ENCODE measurements at regions not wholly inside any gene's neighbourhood (a gene's known extent, or its start where the extent isn't known, plus 50 kb on each side); places are given as distances from the start of the nearest gene placed in this dataset.

- TF ChIP-seq CTCF (IDR thresholded peaks at IDR 0.05) (no peak), POLR2A (IDR thresholded peaks at IDR 0.05) (no peak)
Measured at GRCh38 chr1:55329808-55330432, 114.8 kb upstream of the USP24 start.
